AG09309 (cell line): ENCODE measurements at regions not wholly inside any gene's neighbourhood (a gene's known extent, or its start where the extent isn't known, plus 50 kb on each side); places are given as distances from the start of the nearest gene placed in this dataset.

Experiments
- DNase-seq: peaks from one replicate; pipeline ENCODE4 v3.0.0-alpha.2; 2010; ENCODE audit warnings: low read depth
- H3K4me3 ChIP-seq: 2 replicates; pipeline ENCODE4 v1.5.1; 2011; ENCODE audit warnings: mild to moderate bottlenecking, low read depth, low read length, moderate library complexity; ENCODE audit not compliant: control insufficient read depth
- TF ChIP-seq, protein P1 (sequence below): IDR thresholded peaks from 2 replicates; pipeline ENCODE4 v1.5.1; 2011; ENCODE audit warnings: mild to moderate bottlenecking, low read depth, low read length, inconsistent platforms; ENCODE audit not compliant: insufficient read depth, control insufficient read depth; ENCODE audit errors: missing control alignments

DNA sequence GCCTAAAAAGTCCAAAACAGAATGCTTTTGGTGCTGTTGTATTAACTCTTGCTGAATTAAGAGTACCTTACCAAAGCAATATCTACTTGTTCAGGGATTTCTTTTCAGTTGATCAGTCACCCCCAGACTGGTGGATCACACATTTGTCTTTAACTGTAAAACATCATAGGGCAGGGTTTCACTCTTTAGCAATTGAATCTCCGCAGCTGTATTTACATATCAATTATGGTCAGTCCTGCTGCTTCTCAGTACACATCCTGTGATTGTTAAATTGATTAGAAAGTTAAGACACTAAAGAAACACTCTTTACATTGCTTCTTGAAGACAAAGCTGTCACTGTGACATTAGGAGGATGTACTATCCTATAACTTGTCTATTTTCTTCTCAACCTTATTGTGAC, 277.1 kb upstream of the ADGRL3 start:
- no peak overlapping the region for H3K4me3 ChIP-seq
- TF ChIP-seq, protein P1, sequence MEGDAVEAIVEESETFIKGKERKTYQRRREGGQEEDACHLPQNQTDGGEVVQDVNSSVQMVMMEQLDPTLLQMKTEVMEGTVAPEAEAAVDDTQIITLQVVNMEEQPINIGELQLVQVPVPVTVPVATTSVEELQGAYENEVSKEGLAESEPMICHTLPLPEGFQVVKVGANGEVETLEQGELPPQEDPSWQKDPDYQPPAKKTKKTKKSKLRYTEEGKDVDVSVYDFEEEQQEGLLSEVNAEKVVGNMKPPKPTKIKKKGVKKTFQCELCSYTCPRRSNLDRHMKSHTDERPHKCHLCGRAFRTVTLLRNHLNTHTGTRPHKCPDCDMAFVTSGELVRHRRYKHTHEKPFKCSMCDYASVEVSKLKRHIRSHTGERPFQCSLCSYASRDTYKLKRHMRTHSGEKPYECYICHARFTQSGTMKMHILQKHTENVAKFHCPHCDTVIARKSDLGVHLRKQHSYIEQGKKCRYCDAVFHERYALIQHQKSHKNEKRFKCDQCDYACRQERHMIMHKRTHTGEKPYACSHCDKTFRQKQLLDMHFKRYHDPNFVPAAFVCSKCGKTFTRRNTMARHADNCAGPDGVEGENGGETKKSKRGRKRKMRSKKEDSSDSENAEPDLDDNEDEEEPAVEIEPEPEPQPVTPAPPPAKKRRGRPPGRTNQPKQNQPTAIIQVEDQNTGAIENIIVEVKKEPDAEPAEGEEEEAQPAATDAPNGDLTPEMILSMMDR: no peak
- no peak for DNase-seq

DNA sequence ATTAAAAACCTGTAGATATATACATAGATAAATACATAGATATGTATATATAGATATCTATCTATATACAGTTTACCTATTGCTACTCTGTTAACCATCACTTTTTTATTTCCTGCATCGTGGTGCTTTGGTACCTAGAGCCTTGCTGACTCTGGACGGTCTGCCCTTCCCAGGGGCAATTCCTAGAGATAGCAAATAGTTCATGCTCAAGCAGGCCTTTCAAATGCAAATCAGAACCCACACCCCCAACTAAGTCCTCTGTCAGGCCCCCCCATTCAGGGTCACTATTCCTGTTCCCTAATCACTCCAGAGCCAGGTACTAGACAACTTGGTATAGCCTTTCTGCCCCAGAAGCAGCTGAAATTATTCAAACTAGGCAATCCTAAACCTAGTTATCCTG, 273.5 kb upstream of the ADGRL3 start:
- TF ChIP-seq, protein P1: no peak
- no peak for DNase-seq
- no peak overlapping the region for H3K4me3 ChIP-seq

DNA sequence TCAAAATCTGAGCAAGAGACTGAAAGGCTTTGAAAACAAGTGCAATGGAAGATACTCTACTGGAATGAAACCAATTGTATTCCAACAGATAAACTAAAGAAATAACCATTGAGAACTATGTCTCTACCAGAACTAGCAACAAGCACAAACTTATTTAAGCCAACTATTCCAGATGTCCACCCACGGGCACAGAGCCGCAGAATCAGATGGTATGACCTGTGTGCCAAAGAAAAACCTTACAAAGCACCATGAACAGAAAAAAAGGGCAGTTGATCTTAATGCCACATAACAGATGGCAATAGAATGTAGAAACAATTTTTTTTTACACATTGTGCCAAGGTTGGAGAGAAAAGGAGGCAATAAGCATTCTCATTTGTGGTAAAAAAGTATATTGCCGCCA, 269.3 kb upstream of the ADGRL3 start:
- no peak overlapping the region for H3K4me3 ChIP-seq
- TF ChIP-seq, protein P1: no peak
- no peak for DNase-seq

DNA sequence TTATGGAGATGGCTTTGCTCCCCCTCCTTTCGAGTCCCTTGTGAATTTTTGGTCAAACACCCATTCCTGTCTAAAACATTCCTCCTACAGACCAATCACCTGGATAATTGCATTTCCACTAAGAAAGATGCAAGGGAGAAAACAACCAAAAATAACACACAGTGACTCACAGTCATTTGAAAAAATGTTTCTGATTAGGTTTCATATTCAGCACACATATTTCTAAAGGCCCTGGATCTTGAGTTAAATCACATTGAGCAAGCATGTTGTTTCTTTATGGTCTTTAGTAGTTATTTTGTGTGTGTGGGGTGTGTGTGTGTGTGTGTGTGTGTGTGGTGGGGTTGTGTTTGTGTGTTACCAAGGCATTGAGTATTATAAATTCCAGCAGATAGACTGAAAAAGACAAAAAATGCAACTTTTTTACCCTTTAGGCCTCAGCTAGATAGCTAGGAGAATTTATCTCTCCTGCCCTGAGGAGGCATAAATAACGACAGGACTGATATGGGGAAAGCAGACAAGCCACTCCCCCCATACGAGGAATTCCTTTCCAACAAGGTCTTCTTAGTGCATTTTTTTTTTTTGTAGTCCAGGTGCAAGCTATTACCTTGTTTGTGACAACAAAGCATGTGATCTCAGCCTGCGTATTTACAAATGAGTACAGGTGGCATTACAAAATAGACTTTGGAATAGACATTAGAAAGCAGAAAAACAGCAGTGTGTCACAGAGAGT, 265.4 kb upstream of the ADGRL3 start:
- TF ChIP-seq, protein P1: no peak
- no peak overlapping the region for H3K4me3 ChIP-seq
- no peak for DNase-seq

DNA sequence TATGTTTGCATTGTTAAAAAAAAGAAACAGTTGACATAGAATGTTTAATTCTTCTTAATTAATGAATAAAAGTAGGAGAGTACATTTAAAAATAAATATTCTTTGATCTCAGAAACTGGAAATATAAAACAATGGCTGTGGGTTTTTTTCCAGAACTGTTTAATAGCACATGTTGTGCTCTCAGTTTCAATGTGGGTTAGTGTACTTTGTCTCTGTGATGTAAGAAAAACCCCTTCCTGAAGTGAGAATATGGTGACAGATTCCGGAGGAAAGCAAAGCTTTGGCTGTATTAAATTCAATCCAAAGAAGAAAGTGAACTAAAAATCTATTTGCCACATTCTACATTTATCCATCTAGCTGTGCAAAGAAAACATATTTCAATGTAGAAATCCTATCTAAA, 261.9 kb upstream of the ADGRL3 start:
- no peak overlapping the region for H3K4me3 ChIP-seq
- TF ChIP-seq, protein P1: no peak
- DNase-seq: no peak

DNA sequence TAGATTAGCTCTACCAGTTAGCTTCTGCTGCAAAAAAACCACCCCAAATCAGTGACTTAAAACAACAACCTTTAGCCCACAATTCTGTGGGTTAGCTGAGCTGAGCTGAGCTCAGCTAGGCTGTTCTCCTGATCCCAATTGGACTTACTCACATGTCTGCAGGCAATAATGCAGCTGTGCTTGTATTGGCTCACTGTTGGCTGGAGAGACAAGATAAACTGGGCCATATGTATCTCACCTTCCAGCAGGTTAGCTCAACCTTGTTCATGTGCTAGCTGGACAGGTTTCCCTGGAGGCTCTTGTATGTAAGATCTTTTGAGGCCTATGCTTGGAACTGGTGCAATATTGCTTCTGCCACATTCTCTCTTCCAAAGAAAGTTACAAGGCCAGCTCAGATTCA, 261.5 kb upstream of the ADGRL3 start:
- no peak for DNase-seq
- TF ChIP-seq, protein P1: no peak
- H3K4me3 ChIP-seq: no peak overlapping the region
